IMR-90 (cell line): ENCODE measurements at regions not wholly inside any gene's neighbourhood (a gene's known extent, or its start where the extent isn't known, plus 50 kb on each side); places are given as distances from the start of the nearest gene placed in this dataset.

Experiments used
- ATAC-seq: fragments of 200-7000 bp; cut with Tn5 transposase; 2 replicates; pipeline ENCODE4 v1.9.1; 2020; ENCODE audit warnings: low read depth, mild to moderate bottlenecking, moderate library complexity
- BruUV-seq: library from RNA; stranded (reverse); fragments of 400-500 nt; replicated peaks from 2 replicates; lab custom pipeline; 2021; lab: Mats Ljungman, UMichigan
- CTCF ChIA-PET: fragments of 300-600 bp; formaldehyde crosslinking; extraction: SDS; loops from one replicate; lab custom pipeline; 2021; ENCODE audit warnings: antibody characterized with exemption; lab: Yijun Ruan, JAX
- POLR2A ChIA-PET: fragments of 300-600 bp; sonication (Branson Sonifier 250); formaldehyde crosslinking; loops from one replicate; lab custom pipeline; 2022; ENCODE audit warnings: antibody characterized with exemption; ENCODE audit not compliant: unreplicated experiment; lab: Charles Lee
- DNase-seq: peaks from one replicate; pipeline ENCODE4 v3.0.0; 2013
- H2AFZ ChIP-seq: replicated peaks from 2 replicates; pipeline ENCODE3; 2013; ENCODE audit warnings: low read length, mild to moderate bottlenecking; ENCODE audit not compliant: poor library complexity
- H2AK5ac ChIP-seq: 2 replicates; pipeline ENCODE4 v1.6.1; 2013; ENCODE audit warnings: low read depth, low read length, inconsistent platforms
- H2AK9ac ChIP-seq: replicated peaks from 2 replicates; pipeline ENCODE3; 2013; ENCODE audit warnings: mild to moderate bottlenecking, low read depth, low read length, moderate library complexity; ENCODE audit not compliant: poor library complexity
- H2BK120ac ChIP-seq: 2 replicates; pipeline ENCODE4 v1.6.1; 2013; ENCODE audit warnings: low read depth, low read length, inconsistent platforms
- H2BK15ac ChIP-seq: 3 replicates; pipeline ENCODE4 v1.6.1; 2013; ENCODE audit warnings: low read depth, low read length, inconsistent platforms
- H2BK20ac ChIP-seq: 2 replicates; pipeline ENCODE4 v1.6.1; 2013; ENCODE audit warnings: low read depth, mild to moderate bottlenecking, inconsistent platforms, low read length, moderate library complexity
- H2BK5ac ChIP-seq: 2 replicates; pipeline ENCODE4 v1.6.1; 2013; ENCODE audit warnings: mild to moderate bottlenecking, low read depth, low read length, inconsistent platforms; ENCODE audit not compliant: poor library complexity, severe bottlenecking
- H3K14ac ChIP-seq: replicated peaks from 2 replicates; pipeline ENCODE4 v1.6.1; 2013; ENCODE audit warnings: low read depth, low read length, inconsistent platforms
- H3K18ac ChIP-seq: 2 replicates; pipeline ENCODE4 v1.6.1; 2013; ENCODE audit warnings: low read depth, low read length, control low read depth
- H3K23ac ChIP-seq: 2 replicates; pipeline ENCODE4 v1.6.1; 2013; ENCODE audit warnings: low read depth, low read length, inconsistent platforms
- H3K27ac ChIP-seq: 2 replicates; pipeline ENCODE4 v1.5.1; 2013; ENCODE audit warnings: mild to moderate bottlenecking, control low read depth, low read length; ENCODE audit not compliant: insufficient read depth
- H3K27me3 ChIP-seq: 2 replicates; pipeline ENCODE4 v1.6.1; 2013; ENCODE audit warnings: low read length; ENCODE audit not compliant: control insufficient read depth, insufficient read depth
- H3K36me3 ChIP-seq: 2 replicates; pipeline ENCODE4 v1.6.1; 2013; ENCODE audit warnings: low read length, mixed read lengths; ENCODE audit not compliant: control insufficient read depth, insufficient read depth
- H3K4ac ChIP-seq: 2 replicates; pipeline ENCODE4 v1.6.1; 2013; ENCODE audit warnings: low read depth, low read length, inconsistent platforms
- H3K4me1 ChIP-seq: 2 replicates; pipeline ENCODE4 v1.6.1; 2013; ENCODE audit warnings: low read length, mixed read lengths; ENCODE audit not compliant: control insufficient read depth, insufficient read depth
- H3K4me2 ChIP-seq: 2 replicates; pipeline ENCODE4 v1.6.1; 2013; ENCODE audit warnings: low read depth, mild to moderate bottlenecking, control low read depth, low read length, moderate library complexity
- H3K4me3 ChIP-seq: 2 replicates; pipeline ENCODE4 v1.5.1; 2013; ENCODE audit warnings: low read depth, mild to moderate bottlenecking, control low read depth, low read length, moderate library complexity; ENCODE audit not compliant: insufficient read depth
- H3K56ac ChIP-seq: 2 replicates; pipeline ENCODE4 v1.6.1; 2013; ENCODE audit warnings: low read length, inconsistent platforms; ENCODE audit not compliant: insufficient read depth; ENCODE audit errors: extremely low read depth
- H3K79me1 ChIP-seq, 2 experiments: 2 replicates each; pipeline ENCODE4 v1.6.1; 2013; ENCODE audit warnings: low read length in 2 of 2, inconsistent platforms in 1 of 2, low read depth in 1 of 2
- H3K9ac ChIP-seq: 2 replicates; pipeline ENCODE4 v1.6.1; 2013; ENCODE audit warnings: low read depth, low read length, control low read depth
- H3K9me1 ChIP-seq: 2 replicates; pipeline ENCODE4 v1.6.1; 2013; ENCODE audit warnings: low read length, inconsistent platforms; ENCODE audit not compliant: insufficient read depth
- H3K9me3 ChIP-seq: 2 replicates; pipeline ENCODE4 v1.6.1; 2013; ENCODE audit warnings: low read length; ENCODE audit not compliant: control insufficient read depth, insufficient read depth
- H4K20me1 ChIP-seq: 2 replicates; pipeline ENCODE4 v1.6.1; 2013; ENCODE audit warnings: low read length, inconsistent platforms; ENCODE audit not compliant: insufficient read depth
- H4K5ac ChIP-seq: 2 replicates; pipeline ENCODE4 v1.6.1; 2013; ENCODE audit warnings: mild to moderate bottlenecking, low read depth, low read length, control low read depth
- H4K8ac ChIP-seq, 2 experiments: 2 replicates each; pipeline ENCODE4 v1.6.1; 2013; ENCODE audit warnings: low read depth in 2 of 2, low read length in 2 of 2, control low read depth in 1 of 2, inconsistent platforms in 1 of 2
- H4K91ac ChIP-seq: 2 replicates; pipeline ENCODE4 v1.6.1; 2013; ENCODE audit warnings: low read depth, low read length, inconsistent platforms; ENCODE audit not compliant: insufficient read depth
- BHLHE40 ChIP-seq: fragments of 150-350 bp; IDR thresholded peaks from 2 replicates; pipeline ENCODE4 v1.6.1; 2016; ENCODE audit warnings: mild to moderate bottlenecking, low read depth, low read length
- CEBPB ChIP-seq: IDR thresholded peaks from 2 replicates; pipeline ENCODE4 v1.6.1; 2012; ENCODE audit warnings: low read depth, low read length, improper control_type of control experiment
- CHD1 ChIP-seq: IDR thresholded peaks from 2 replicates; pipeline ENCODE4 v1.6.1; 2012; ENCODE audit warnings: low read depth, low read length, improper control_type of control experiment
- FOS ChIP-seq: fragments of 150-350 bp; IDR thresholded peaks from 2 replicates; pipeline ENCODE4 v1.6.1; 2016; ENCODE audit warnings: low read depth, low read length
- MAFK ChIP-seq: IDR thresholded peaks from 2 replicates; pipeline ENCODE4 v1.6.1; 2012; ENCODE audit warnings: low read depth, low read length, improper control_type of control experiment
- MAZ ChIP-seq: IDR thresholded peaks from 2 replicates; pipeline ENCODE4 v1.6.1; 2012; ENCODE audit warnings: low read depth, mild to moderate bottlenecking, low read length, improper control_type of control experiment, moderate library complexity, borderline replicate concordance
- MXI1 ChIP-seq: IDR thresholded peaks from 2 replicates; pipeline ENCODE4 v1.6.1; 2012; ENCODE audit warnings: low read depth, mild to moderate bottlenecking, low read length, moderate library complexity, borderline replicate concordance
- NFE2L2 ChIP-seq: fragments of 150-350 bp; IDR thresholded peaks from 2 replicates; pipeline ENCODE4 v1.6.1; 2016; ENCODE audit warnings: low read depth, mild to moderate bottlenecking, low read length
- POLR2A ChIP-seq: IDR thresholded peaks from 2 replicates; pipeline ENCODE4 v1.6.1; 2012; ENCODE audit warnings: mild to moderate bottlenecking, low read depth, low read length
- RAD21 ChIP-seq: IDR thresholded peaks from 2 replicates; pipeline ENCODE4 v1.6.1; 2012; ENCODE audit warnings: low read length, improper control_type of control experiment
- RFX5 ChIP-seq: IDR thresholded peaks from 2 replicates; pipeline ENCODE4 v1.8.0; 2012; ENCODE audit warnings: low read depth, mild to moderate bottlenecking, low read length, moderate library complexity
- SMC3 ChIP-seq: fragments of 150-350 bp; IDR thresholded peaks from 2 replicates; pipeline ENCODE4 v1.6.1; 2016; ENCODE audit warnings: low read depth, mild to moderate bottlenecking, antibody characterized with exemption, low read length, moderate library complexity
- whole genome bisulfite sequencing, 2 experiments: methylation state at CpG; one replicate each; pipeline versions ENCODE4 v1.1.5 to v1.1.7; 2013; ENCODE audit warnings: missing lambda C conversion rate in 2 of 2; ENCODE audit not compliant: insufficient read length in 1 of 2; ENCODE audit errors: extremely low coverage in 2 of 2; 5-methylcytosine and 5-hydroxymethylcytosine counted together
- dilution Hi-C: fragments of 300-500 bp; cut with HindIII; formaldehyde crosslinking; loops from one replicate; pipeline ENCODE4 v1.14.3; 2018; ENCODE audit warnings: low sequenced_read_pairs; ENCODE audit not compliant: unreplicated experiment
- in situ Hi-C: fragments of 300-500 bp; cut with MboI; formaldehyde crosslinking; loops from 3 replicates; pipeline ENCODE4 v1.14.3; 2019; ENCODE audit warnings: low sequenced_read_pairs, inconsistent platforms, mixed read lengths
- intact Hi-C: fragments of 100-400 bp; cut with micrococcal nuclease; formaldehyde crosslinking; loops from 2 replicates; pipeline ENCODE4 v1.10.0; 2022
- TF ChIP-seq, protein P1 (sequence below): fragments of 150-350 bp; IDR thresholded peaks from 2 replicates; pipeline ENCODE4 v1.6.1; 2016; ENCODE audit warnings: low read depth, mild to moderate bottlenecking, low read length, moderate library complexity, borderline replicate concordance
- TF ChIP-seq, protein P2 (sequence below): fragments of 150-350 bp; IDR thresholded peaks from 2 replicates; pipeline ENCODE4 v1.6.1; 2017; ENCODE audit warnings: mild to moderate bottlenecking, antibody characterized with exemption, low read length, low read depth
- TF ChIP-seq, protein P3 (sequence below): conservative IDR thresholded peaks from 2 replicates; pipeline ENCODE4 v1.5.1; 2012; ENCODE audit warnings: mild to moderate bottlenecking, low read depth, low read length, improper control_type of control experiment

DNA sequence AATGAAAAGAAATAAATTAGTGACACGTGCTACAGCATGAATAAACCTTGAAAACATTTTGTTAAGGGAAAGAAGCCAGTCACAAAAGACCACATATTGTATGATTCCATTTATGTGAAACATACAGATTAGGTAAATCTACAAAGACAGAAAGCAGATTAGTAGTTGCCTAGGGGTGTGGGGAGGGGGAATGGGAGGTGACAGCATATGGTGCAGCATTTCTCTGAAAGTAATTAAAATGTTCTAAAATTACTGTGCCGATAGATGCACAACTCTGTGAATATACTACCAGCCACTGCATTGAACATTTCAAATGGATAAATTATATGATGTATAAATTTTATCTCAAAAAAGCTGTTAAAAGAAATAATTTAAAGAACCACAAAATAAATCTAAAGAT lies 161.0 kb downstream of the TRIB2 start:
- H3K9me3 ChIP-seq, result no peaks in the 10 kb centered on the region
- intact Hi-C loops, result no loop called here
- no TSS peak for BruUV-seq
- no peak overlapping the region for H3K9ac ChIP-seq
- no CpG with 5 or more reads among the region's 2 CpGs for WGBS, 2 experiments
- no peak overlapping the region for H2BK120ac ChIP-seq
- H3K4me2 ChIP-seq, result no peak overlapping the region
- in situ Hi-C loops, result no loop called here
- H3K18ac ChIP-seq, result no peak overlapping the region
- H2BK5ac ChIP-seq, result no peak overlapping the region
- no peak overlapping the region for H3K4me3 ChIP-seq
- no peaks in the 10 kb centered on the region for H3K36me3 ChIP-seq
- no peak overlapping the region for H4K8ac ChIP-seq
- ChIA-PET POLR2A (no interaction called here), CTCF (no interaction called here)
- no peaks in the 10 kb centered on the region for H3K9me1 ChIP-seq
- no peak overlapping the region for H2AK9ac ChIP-seq
- no peak overlapping the region for H2AFZ ChIP-seq
- H3K23ac ChIP-seq, result no peak overlapping the region
- no peak overlapping the region for H2BK15ac ChIP-seq
- dilution Hi-C loops, result no loop called here
- H4K91ac ChIP-seq, result no peak overlapping the region
- H4K5ac ChIP-seq, result no peak overlapping the region
- H2BK20ac ChIP-seq, result no peak overlapping the region
- no peaks in the 10 kb centered on the region for H3K4me1 ChIP-seq
- H3K79me1 ChIP-seq, result no peaks in the 10 kb centered on the region
- H3K56ac ChIP-seq, result no peak overlapping the region
- no peaks in the 10 kb centered on the region for H4K20me1 ChIP-seq
- H2AK5ac ChIP-seq, result no peak overlapping the region
- no peak for TF ChIP-seq MAZ
- no peak for TF ChIP-seq RFX5
- TF ChIP-seq BHLHE40, result no peak
- TF ChIP-seq MXI1, result no peak
- TF ChIP-seq, protein P1, sequence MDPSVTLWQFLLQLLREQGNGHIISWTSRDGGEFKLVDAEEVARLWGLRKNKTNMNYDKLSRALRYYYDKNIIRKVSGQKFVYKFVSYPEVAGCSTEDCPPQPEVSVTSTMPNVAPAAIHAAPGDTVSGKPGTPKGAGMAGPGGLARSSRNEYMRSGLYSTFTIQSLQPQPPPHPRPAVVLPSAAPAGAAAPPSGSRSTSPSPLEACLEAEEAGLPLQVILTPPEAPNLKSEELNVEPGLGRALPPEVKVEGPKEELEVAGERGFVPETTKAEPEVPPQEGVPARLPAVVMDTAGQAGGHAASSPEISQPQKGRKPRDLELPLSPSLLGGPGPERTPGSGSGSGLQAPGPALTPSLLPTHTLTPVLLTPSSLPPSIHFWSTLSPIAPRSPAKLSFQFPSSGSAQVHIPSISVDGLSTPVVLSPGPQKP, result no peak
- TF ChIP-seq FOS, result no peak
- TF ChIP-seq MAFK, result no peak
- TF ChIP-seq SMC3, result no peak
- TF ChIP-seq, protein P2, sequence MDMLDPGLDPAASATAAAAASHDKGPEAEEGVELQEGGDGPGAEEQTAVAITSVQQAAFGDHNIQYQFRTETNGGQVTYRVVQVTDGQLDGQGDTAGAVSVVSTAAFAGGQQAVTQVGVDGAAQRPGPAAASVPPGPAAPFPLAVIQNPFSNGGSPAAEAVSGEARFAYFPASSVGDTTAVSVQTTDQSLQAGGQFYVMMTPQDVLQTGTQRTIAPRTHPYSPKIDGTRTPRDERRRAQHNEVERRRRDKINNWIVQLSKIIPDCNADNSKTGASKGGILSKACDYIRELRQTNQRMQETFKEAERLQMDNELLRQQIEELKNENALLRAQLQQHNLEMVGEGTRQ, result no peak
- TF ChIP-seq CEBPB, result no peak
- TF ChIP-seq RAD21, result no peak
- TF ChIP-seq, protein P3, sequence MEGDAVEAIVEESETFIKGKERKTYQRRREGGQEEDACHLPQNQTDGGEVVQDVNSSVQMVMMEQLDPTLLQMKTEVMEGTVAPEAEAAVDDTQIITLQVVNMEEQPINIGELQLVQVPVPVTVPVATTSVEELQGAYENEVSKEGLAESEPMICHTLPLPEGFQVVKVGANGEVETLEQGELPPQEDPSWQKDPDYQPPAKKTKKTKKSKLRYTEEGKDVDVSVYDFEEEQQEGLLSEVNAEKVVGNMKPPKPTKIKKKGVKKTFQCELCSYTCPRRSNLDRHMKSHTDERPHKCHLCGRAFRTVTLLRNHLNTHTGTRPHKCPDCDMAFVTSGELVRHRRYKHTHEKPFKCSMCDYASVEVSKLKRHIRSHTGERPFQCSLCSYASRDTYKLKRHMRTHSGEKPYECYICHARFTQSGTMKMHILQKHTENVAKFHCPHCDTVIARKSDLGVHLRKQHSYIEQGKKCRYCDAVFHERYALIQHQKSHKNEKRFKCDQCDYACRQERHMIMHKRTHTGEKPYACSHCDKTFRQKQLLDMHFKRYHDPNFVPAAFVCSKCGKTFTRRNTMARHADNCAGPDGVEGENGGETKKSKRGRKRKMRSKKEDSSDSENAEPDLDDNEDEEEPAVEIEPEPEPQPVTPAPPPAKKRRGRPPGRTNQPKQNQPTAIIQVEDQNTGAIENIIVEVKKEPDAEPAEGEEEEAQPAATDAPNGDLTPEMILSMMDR, result no peak
- no peak for TF ChIP-seq CHD1
- TF ChIP-seq POLR2A, result no peak
- TF ChIP-seq NFE2L2, result no peak
- H3K27me3 ChIP-seq, result no peaks in the 10 kb centered on the region
- no peak for ATAC-seq
- DNase-seq, result no peak
- H3K27ac ChIP-seq, result no peak overlapping the region
- H3K4ac ChIP-seq, result no peak overlapping the region
- H3K14ac ChIP-seq, result no peak overlapping the region
